GM12892 (cell line): ENCODE measurements at regions not wholly inside any gene's neighbourhood (a gene's known extent, or its start where the extent isn't known, plus 50 kb on each side); places are given as distances from the start of the nearest gene placed in this dataset.

Source experiments
- POLR2A ChIP-seq: IDR thresholded peaks from 2 replicates; pipeline ENCODE4 v1.6.1; 2011; ENCODE audit warnings: low read depth, low read length, control low read depth
- POLR2AphosphoS5 ChIP-seq: IDR thresholded peaks from 2 replicates; pipeline ENCODE4 v1.6.1; 2011; ENCODE audit warnings: low read depth, low read length, control low read depth
- TAF1 ChIP-seq: IDR thresholded peaks from 2 replicates; pipeline ENCODE4 v1.6.1; 2011; ENCODE audit warnings: low read depth, mild to moderate bottlenecking, control low read depth, low read length, borderline replicate concordance

- TF ChIP-seq POLR2A, result no peak
- TF ChIP-seq POLR2AphosphoS5, result no peak
- no peak for TF ChIP-seq TAF1
These were observed 364.5 kb upstream of the XYLT1 start for GRCh38 chr16:17835118-17835876.
